GM18519 (cell line): ENCODE measurements at regions not wholly inside any gene's neighbourhood (a gene's known extent, or its start where the extent isn't known, plus 50 kb on each side); places are given as distances from the start of the nearest gene placed in this dataset.
"Not testable (repeated sequence)": the region's sequence is repeated elsewhere in the genome, so short reads cannot be mapped to it uniquely, and the experiment has no call there.

ENCODE experiments used
- ATAC-seq: cut with Tn5 transposase; IDR thresholded peaks from one replicate; pipeline ENCODE4 v1.9.1; 2021; ENCODE audit warnings: mild to moderate bottlenecking, moderate library complexity; ENCODE audit not compliant: unreplicated experiment, low FRiP score

- ATAC-seq = no peak
These were observed 460.1 kb downstream of the MED13L start for GRCh38 chr12:115817389-115817788.

GRCh38 chr12:115815924-115816323 is 461.6 kb downstream of the MED13L start:
- ATAC-seq = no peak

- ATAC-seq = no peak
These were observed 464.2 kb downstream of the MED13L start for GRCh38 chr12:115813256-115813655.

GRCh38 chr12:115811929-115812328 is 465.6 kb downstream of the MED13L start:
- ATAC-seq = no peak

GRCh38 chr12:115811045-115811444 is 466.4 kb downstream of the MED13L start:
- no peak for ATAC-seq

- no peak for ATAC-seq
These were observed 467.2 kb downstream of the MED13L start for GRCh38 chr12:115810122-115810901.

GRCh38 chr12:115806000-115806399 is 471.5 kb downstream of the MED13L start:
- ATAC-seq = no peak

- ATAC-seq = no peak
These were observed 474.7 kb downstream of the MED13L start for GRCh38 chr12:115802767-115803166.

- ATAC-seq = no peak
These were observed 475.6 kb downstream of the MED13L start for GRCh38 chr12:115801871-115802270.

- no peak for ATAC-seq
These were observed 477.9 kb downstream of the MED13L start for GRCh38 chr12:115799610-115800009.

- no peak for ATAC-seq
These were observed 479.1 kb downstream of the MED13L start for GRCh38 chr12:115798309-115798917.

GRCh38 chr12:115794659-115795081 is 482.8 kb downstream of the MED13L start:
- no peak for ATAC-seq

- no peak for ATAC-seq
These were observed 486.2 kb downstream of the MED13L start for GRCh38 chr12:115791331-115791730.

GRCh38 chr12:115790526-115790925 is 487.0 kb downstream of the MED13L start:
- no peak for ATAC-seq

GRCh38 chr12:115786490-115786889 is 491.0 kb downstream of the MED13L start:
- ATAC-seq = not testable (repeated sequence)

- ATAC-seq = no peak
These were observed 491.9 kb downstream of the MED13L start for GRCh38 chr12:115785548-115785947.

GRCh38 chr12:115776399-115776798 is 501.1 kb downstream of the MED13L start:
- no peak for ATAC-seq

GRCh38 chr12:115774148-115774895 is 503.2 kb downstream of the MED13L start:
- no peak for ATAC-seq

GRCh38 chr12:115771601-115772000 is 505.9 kb downstream of the MED13L start:
- no peak for ATAC-seq

- no peak for ATAC-seq
These were observed 506.4 kb downstream of the MED13L start for GRCh38 chr12:115771065-115771464.

GRCh38 chr12:115770643-115771042 is 506.9 kb downstream of the MED13L start:
- no peak for ATAC-seq
